C4-2B (cell line): ENCODE measurements at regions not wholly inside any gene's neighbourhood (a gene's known extent, or its start where the extent isn't known, plus 50 kb on each side); places are given as distances from the start of the nearest gene placed in this dataset.

Experiments
- H3K27ac ChIP-seq: fragments of 450-650 bp; 2 replicates; pipeline ENCODE4 v1.5.1; 2017
- CTCF ChIP-seq: fragments of 450-650 bp; conservative IDR thresholded peaks from 2 replicates; pipeline ENCODE4 v1.5.1; 2017; ENCODE audit warnings: mild to moderate bottlenecking
- ZFX ChIP-seq: fragments of 450-650 bp; IDR thresholded peaks from 2 replicates; pipeline ENCODE4 v1.6.1; 2017

- H3K27ac ChIP-seq: no peak overlapping the region
- no peak for TF ChIP-seq CTCF
- no peak for TF ChIP-seq ZFX
Measured at GRCh38 chr16:54689072-54689865, 241.4 kb upstream of the IRX5 start.

- no peak for TF ChIP-seq CTCF
- no peak overlapping the region for H3K27ac ChIP-seq
Measured at GRCh38 chr16:54688339-54688738, 242.3 kb upstream of the IRX5 start.

- TF ChIP-seq ZFX (no peak), CTCF (no peak)
- no peak overlapping the region for H3K27ac ChIP-seq
Measured at GRCh38 chr16:54687043-54687899, 243.4 kb upstream of the IRX5 start.

GRCh38 chr16:54685682-54686081 lies 245.0 kb upstream of the IRX5 start:
- no peak overlapping the region for H3K27ac ChIP-seq
- TF ChIP-seq CTCF (no peak), ZFX (no peak)

GRCh38 chr16:54679531-54679930 lies 251.1 kb upstream of the IRX5 start:
- TF ChIP-seq ZFX (no peak), CTCF (no peak)
- H3K27ac ChIP-seq: no peak overlapping the region

GRCh38 chr16:54677308-54677950 lies 253.2 kb upstream of the IRX5 start:
- H3K27ac ChIP-seq: no peak overlapping the region
- TF ChIP-seq CTCF (no peak), ZFX (no peak)

- no peak overlapping the region for H3K27ac ChIP-seq
- TF ChIP-seq ZFX (no peak), CTCF (no peak)
Measured at GRCh38 chr16:54673313-54673712, 257.4 kb upstream of the IRX5 start.
